AG04449 (cell line): ENCODE measurements at regions not wholly inside any gene's neighbourhood (a gene's known extent, or its start where the extent isn't known, plus 50 kb on each side); places are given as distances from the start of the nearest gene placed in this dataset.

Source experiments
- CTCF ChIA-PET: fragments of 350-600 bp; formaldehyde crosslinking; extraction: SDS; loops from one replicate; lab custom pipeline; 2021; ENCODE audit warnings: antibody characterized with exemption; lab: Yijun Ruan, JAX
- POLR2A ChIA-PET: fragments of 400-600, 350-600 bp; formaldehyde crosslinking; extraction: SDS; loops from one replicate; lab custom pipeline; 2020; ENCODE audit warnings: antibody characterized with exemption, inconsistent platforms; lab: Yijun Ruan, JAX
- DNase-seq: peaks from one replicate; pipeline ENCODE4 v3.0.0-alpha.2; 2010; ENCODE audit warnings: low read depth, low spot score
- H3K4me3 ChIP-seq: 2 replicates; pipeline ENCODE4 v1.5.1; 2011; ENCODE audit warnings: low read depth, mild to moderate bottlenecking, control low read depth, low read length
- CTCF ChIP-seq: IDR thresholded peaks from one replicate; pipeline ENCODE4 v1.5.1; 2011; ENCODE audit warnings: mild to moderate bottlenecking, moderate library complexity, low read length, control low read depth, inconsistent platforms; ENCODE audit not compliant: insufficient read depth; ENCODE audit errors: missing control alignments

- POLR2A ChIA-PET = interaction anchor here (0.6 kb wide), 1 partner anchor 368 kb away, joined by 3 read pairs; no protein-coding TSS in a partner anchor
- CTCF ChIA-PET = interaction anchor here (1.6 kb wide), 1 partner anchor 320 kb away, joined by 4 read pairs; no protein-coding TSS in a partner anchor
- peak; percentile 9 for TF ChIP-seq CTCF
- no peak for DNase-seq
- H3K4me3 ChIP-seq = no peak overlapping the region
Observed at GRCh38 chr3:17974206-17974841, 231.9 kb upstream of the TBC1D5 start.

GRCh38 chr3:17972959-17973906 lies 230.8 kb upstream of the TBC1D5 start:
- POLR2A ChIA-PET = interaction anchor here (0.6 kb wide), 1 partner anchor 369 kb away, joined by 3 read pairs; no protein-coding TSS in a partner anchor
- no peak overlapping the region for H3K4me3 ChIP-seq
- DNase-seq = no peak
- TF ChIP-seq CTCF = no peak
- CTCF ChIA-PET = interaction anchor here (1.6 kb wide), 1 partner anchor 322 kb away, joined by 4 read pairs; no protein-coding TSS in a partner anchor

GRCh38 chr3:17972476-17972875 lies 230.0 kb upstream of the TBC1D5 start:
- H3K4me3 ChIP-seq = no peak overlapping the region
- CTCF ChIA-PET = no interaction called here
- POLR2A ChIA-PET = no interaction called here
- no peak for TF ChIP-seq CTCF
- no peak for DNase-seq

GRCh38 chr3:17972030-17972429 lies 229.6 kb upstream of the TBC1D5 start:
- TF ChIP-seq CTCF = no peak
- CTCF ChIA-PET = no interaction called here

GRCh38 chr3:17969985-17970568 lies 227.6 kb upstream of the TBC1D5 start:
- POLR2A ChIA-PET = no interaction called here
- CTCF ChIA-PET = interaction anchor here (1.6 kb wide), 1 partner anchor 28 kb away, joined by 3 read pairs; no protein-coding TSS in a partner anchor
- TF ChIP-seq CTCF = no peak
- no peak overlapping the region for H3K4me3 ChIP-seq
- no peak for DNase-seq

More at GRCh38 chr3:17972030-17972429, 229.6 kb upstream of the TBC1D5 start:
- no peak for DNase-seq
- POLR2A ChIA-PET = no interaction called here
- no peak overlapping the region for H3K4me3 ChIP-seq
